Endothelial cell of umbilical vein (primary cell): ENCODE measurements at regions not wholly inside any gene's neighbourhood (a gene's known extent, or its start where the extent isn't known, plus 50 kb on each side); places are given as distances from the start of the nearest gene placed in this dataset.

Experiments
- BruUV-seq: library from RNA; stranded (reverse); fragments of 400-500 nt; replicated peaks from 2 replicates; lab custom pipeline; 2021; lab: Mats Ljungman, UMichigan
- CTCF ChIA-PET: fragments of 300-600, 350-600 bp; sonication (Branson Sonifier 250); formaldehyde crosslinking; loops from one replicate; lab custom pipeline; 2021; ENCODE audit warnings: antibody characterized with exemption, inconsistent platforms; lab: Charles Lee
- POLR2A ChIA-PET: fragments of 300-600, 350-600 bp; sonication (Branson Sonifier 250); formaldehyde crosslinking; loops from one replicate; lab custom pipeline; 2021; ENCODE audit warnings: antibody characterized with exemption, inconsistent platforms; lab: Charles Lee
- DNase-seq: peaks from one replicate; pipeline ENCODE4 v3.0.0-alpha.2; 2011; ENCODE audit warnings: low read depth, low spot score
- FAIRE-seq: peaks from 2 replicates; lab custom pipeline; 2011; peaks lifted over from hg19 to GRCh38; lab: Jason Lieb, UNC
- H2AFZ ChIP-seq: 2 replicates; pipeline ENCODE4 v1.6.0; 2012; ENCODE audit warnings: low read depth, low read length, control low read depth, inconsistent platforms
- H3K27ac ChIP-seq: 2 replicates; pipeline ENCODE4 v1.5.1; 2011; ENCODE audit warnings: low read depth, mild to moderate bottlenecking, control low read depth, low read length, moderate library complexity; ENCODE audit not compliant: insufficient read depth
- H3K27me3 ChIP-seq, 2 experiments: 2 replicates each; pipeline versions ENCODE4 v1.6.0 to v1.6.1; 2011; ENCODE audit warnings: low read length in 2 of 2, mixed read lengths in 1 of 2; ENCODE audit not compliant: control insufficient read depth in 2 of 2, insufficient read depth in 2 of 2
- H3K36me3 ChIP-seq, 2 experiments: 2 replicates in 1 of 2; 3 replicates in 1 of 2; pipeline ENCODE4 v1.5.1; 2011; ENCODE audit warnings: low read length in 2 of 2, mild to moderate bottlenecking in 1 of 2, moderate library complexity in 1 of 2; ENCODE audit not compliant: control insufficient read depth in 2 of 2, insufficient read depth in 2 of 2; ENCODE audit errors: extremely low read depth in 1 of 2
- H3K4me1 ChIP-seq: 3 replicates; pipeline ENCODE4 v1.5.1; 2011; ENCODE audit warnings: mild to moderate bottlenecking, low read length; ENCODE audit not compliant: control insufficient read depth, insufficient read depth; ENCODE audit errors: extremely low read depth
- H3K4me2 ChIP-seq: 2 replicates; pipeline ENCODE4 v1.6.1; 2011; ENCODE audit warnings: low read length, control low read depth, mixed read lengths; ENCODE audit not compliant: insufficient read depth
- H3K4me3 ChIP-seq, 3 experiments: fragments of 200-600 bp in 1 of 3; sonication (generic), shearing (Covaris generic) in 1 of 3; replicated peaks in 1 of 3; 2 replicates each; pipeline ENCODE4 v1.5.1; 2011 to 2016; ENCODE audit warnings: control low read depth in 3 of 3, low read length in 3 of 3, mild to moderate bottlenecking in 2 of 3, inconsistent platforms in 1 of 3, low read depth in 1 of 3, moderate library complexity in 1 of 3; ENCODE audit not compliant: insufficient read depth in 1 of 3
- H3K79me2 ChIP-seq: 2 replicates; pipeline ENCODE4 v1.6.0; 2012; ENCODE audit warnings: low read length, inconsistent platforms; ENCODE audit not compliant: control insufficient read depth, insufficient read depth
- H3K9ac ChIP-seq: replicated peaks from 2 replicates; pipeline ENCODE3; 2011; ENCODE audit warnings: low read length, control low read depth; ENCODE audit not compliant: insufficient read depth; ENCODE audit errors: extremely low read depth
- H3K9me1 ChIP-seq: replicated peaks from 3 replicates; pipeline ENCODE4 v1.6.0; 2011; ENCODE audit warnings: mild to moderate bottlenecking, low read length; ENCODE audit not compliant: control insufficient read depth, insufficient read depth; ENCODE audit errors: extremely low read depth
- H3K9me3 ChIP-seq: replicated peaks from 2 replicates; pipeline ENCODE4 v1.5.1; 2012; ENCODE audit warnings: low read length, inconsistent platforms; ENCODE audit not compliant: control insufficient read depth, insufficient read depth
- H4K20me1 ChIP-seq: replicated peaks from 2 replicates; pipeline ENCODE3; 2011; ENCODE audit warnings: mild to moderate bottlenecking, low read length; ENCODE audit not compliant: control insufficient read depth, insufficient read depth; ENCODE audit errors: extremely low read depth
- CTCF ChIP-seq, 2 donors: IDR thresholded peaks; 1 replicate in 1 of 2; 2 replicates in 1 of 2; pipeline ENCODE4 v1.5.1; 2011; ENCODE audit warnings: low read length in 2 of 2, mild to moderate bottlenecking in 2 of 2, moderate library complexity in 2 of 2, control low read depth in 1 of 2, inconsistent platforms in 1 of 2, low read depth in 1 of 2; ENCODE audit not compliant: insufficient read depth in 1 of 2; ENCODE audit errors: extremely low read depth in 1 of 2
- FOS ChIP-seq: IDR thresholded peaks from 2 replicates; pipeline ENCODE4 v1.6.1; 2011; ENCODE audit warnings: mild to moderate bottlenecking, low read length, moderate library complexity, borderline replicate concordance; ENCODE audit not compliant: insufficient read depth
- JUN ChIP-seq: IDR thresholded peaks from 2 replicates; pipeline ENCODE4 v1.6.1; 2011; ENCODE audit warnings: borderline replicate concordance, low read depth; ENCODE audit not compliant: insufficient read length, insufficient read depth
- MAX ChIP-seq: IDR thresholded peaks from 2 replicates; pipeline ENCODE4 v1.6.1; 2011; ENCODE audit not compliant: insufficient read depth, insufficient read length
- MYC ChIP-seq: IDR thresholded peaks from one replicate; pipeline ENCODE4 v1.6.1; 2011; ENCODE audit warnings: mild to moderate bottlenecking, low read depth, low read length
- POLR2A ChIP-seq: IDR thresholded peaks from 2 replicates; pipeline ENCODE4 v1.6.1; 2012; ENCODE audit warnings: low read depth, mild to moderate bottlenecking, control low read depth, low read length
- POLR2AphosphoS5 ChIP-seq: IDR thresholded peaks from 2 replicates; pipeline ENCODE4 v1.6.1; 2012; ENCODE audit warnings: low read depth, mild to moderate bottlenecking, control low read depth, low read length, moderate library complexity; ENCODE audit not compliant: insufficient read depth
- dilution Hi-C: fragments of 300-500 bp; cut with MboI; formaldehyde crosslinking; loops from one replicate; pipeline ENCODE4 v1.15.0; 2019; ENCODE audit warnings: low sequenced_read_pairs; ENCODE audit not compliant: extremely low pct_ligation_motif_present
- intact Hi-C: fragments of 100-400 bp; cut with micrococcal nuclease; formaldehyde crosslinking; loops from one replicate; pipeline ENCODE4 v1.10.0; 2022

- Histone ChIP-seq H2AFZ (no peak overlapping the region), H3K9ac (no peak overlapping the region), H3K4me3 (no peak overlapping the region), H3K36me3 (no peaks in the 10 kb centered on the region), H3K4me1 (no peaks in the 10 kb centered on the region), H3K4me2 (no peak overlapping the region), H3K9me3 (no peaks in the 10 kb centered on the region), H3K27ac (no peak overlapping the region), H3K79me2 (no peaks in the 10 kb centered on the region), H3K27me3 (no peaks in the 10 kb centered on the region), H4K20me1 (no peaks in the 10 kb centered on the region), H3K9me1 (no peaks in the 10 kb centered on the region)
- FAIRE-seq (no peak), DNase-seq (no peak)
- no TSS peak for BruUV-seq
- CTCF ChIA-PET, result no interaction called here
- TF ChIP-seq MYC (no peak), FOS (no peak), CTCF (IDR thresholded peaks at IDR 0.05; ENCODE audit: extremely low read depth in 1 of 2, insufficient read depth in 1 of 2, low read depth in 1 of 2, low read length in 2 of 2) (no peak), POLR2A (no peak), MAX (no peak), POLR2AphosphoS5 (no peak), JUN (no peak)
- dilution Hi-C loops, result no loop called here
- POLR2A ChIA-PET, result no interaction called here
- intact Hi-C loops, result no loop called here
Measured at GRCh38 chr4:164177753-164178152, 576.2 kb upstream of the SMIM31 start.

- CTCF ChIA-PET, result no interaction called here
- Histone ChIP-seq H3K4me1 (no peaks in the 10 kb centered on the region), H3K79me2 (no peaks in the 10 kb centered on the region), H3K9me1 (no peaks in the 10 kb centered on the region), H3K9me3 (no peaks in the 10 kb centered on the region), H3K4me3 (no peak overlapping the region), H2AFZ (no peak overlapping the region), H3K9ac (no peak overlapping the region), H3K27ac (no peak overlapping the region), H3K4me2 (no peak overlapping the region), H4K20me1 (no peaks in the 10 kb centered on the region), H3K36me3 (no peaks in the 10 kb centered on the region), H3K27me3 (no peaks in the 10 kb centered on the region)
- no TSS peak for BruUV-seq
- DNase-seq, result no peak
- POLR2A ChIA-PET, result no interaction called here
- dilution Hi-C loops, result no loop called here
- intact Hi-C loops, result no loop called here
- no peak for FAIRE-seq
- no peak for TF ChIP-seq POLR2AphosphoS5
- TF ChIP-seq MAX, result no peak
Measured at GRCh38 chr4:164188236-164188635, 565.7 kb upstream of the SMIM31 start.
